HG03442 (cell line): ENCODE measurements at regions not wholly inside any gene's neighbourhood (a gene's known extent, or its start where the extent isn't known, plus 50 kb on each side); places are given as distances from the start of the nearest gene placed in this dataset.

Source experiments
- ATAC-seq: cut with Tn5 transposase; IDR thresholded peaks from one replicate; pipeline ENCODE4 v1.9.1; 2021; ENCODE audit warnings: mild to moderate bottlenecking, moderate library complexity; ENCODE audit not compliant: unreplicated experiment

- no peak for ATAC-seq
Observed at GRCh38 chr4:106773076-106773905, 262.8 kb downstream of the DKK2 start.

GRCh38 chr4:106767991-106768390 is 268.1 kb downstream of the DKK2 start:
- ATAC-seq: no peak

- ATAC-seq: no peak
Observed at GRCh38 chr4:106766519-106766918, 269.6 kb downstream of the DKK2 start.

- ATAC-seq: no peak
Observed at GRCh38 chr4:106764774-106765173, 271.3 kb downstream of the DKK2 start.

- ATAC-seq: no peak
Observed at GRCh38 chr4:106762666-106763443, 273.3 kb downstream of the DKK2 start.

- ATAC-seq: no peak
Observed at GRCh38 chr4:106753426-106753825, 282.7 kb downstream of the DKK2 start.

GRCh38 chr4:106746451-106746850 is 289.7 kb downstream of the DKK2 start:
- ATAC-seq: no peak

- no peak for ATAC-seq
Observed at GRCh38 chr4:106738121-106738520, 298.0 kb downstream of the DKK2 start.

- no peak for ATAC-seq
Observed at GRCh38 chr4:106718548-106718947, 317.6 kb downstream of the DKK2 start.

- ATAC-seq: no peak
Observed at GRCh38 chr4:106717091-106717490, 319.0 kb downstream of the DKK2 start.

- ATAC-seq: no peak
Observed at GRCh38 chr4:106715825-106716224, 320.3 kb downstream of the DKK2 start.

- no peak for ATAC-seq
Observed at GRCh38 chr4:106708464-106708816, 327.7 kb downstream of the DKK2 start.

- peak; percentile 46 for ATAC-seq
Observed at GRCh38 chr4:106707776-106708463, 328.2 kb downstream of the DKK2 start.

- ATAC-seq: no peak
Observed at GRCh38 chr4:106704253-106704870, 331.8 kb downstream of the DKK2 start.

GRCh38 chr4:106700321-106700720 is 331.7 kb upstream of the GIMD1 start:
- ATAC-seq: no peak

GRCh38 chr4:106698621-106699195 is 330.1 kb upstream of the GIMD1 start:
- no peak for ATAC-seq

GRCh38 chr4:106695501-106696262 is 327.1 kb upstream of the GIMD1 start:
- no peak for ATAC-seq

- no peak for ATAC-seq
Observed at GRCh38 chr4:106694232-106694631, 325.7 kb upstream of the GIMD1 start.

GRCh38 chr4:106691749-106692148 is 323.2 kb upstream of the GIMD1 start:
- no peak for ATAC-seq

GRCh38 chr4:106690487-106690886 is 321.9 kb upstream of the GIMD1 start:
- ATAC-seq: no peak
